Mucosa of descending colon (tissue), 3 donors: ENCODE measurements at regions not wholly inside any gene's neighbourhood (a gene's known extent, or its start where the extent isn't known, plus 50 kb on each side); places are given as distances from the start of the nearest gene placed in this dataset.
A peak's percentile ranks its signal among the peaks of the same experiment; 100 is the strongest.

Source experiments
- ATAC-seq: fragments of 200-7000 bp; cut with Tn5 transposase; one replicate; pipeline ENCODE4 v1.9.1; 2020; ENCODE audit warnings: mild to moderate bottlenecking, moderate library complexity
- DNase-seq, 3 donors: peaks; one replicate each; pipeline ENCODE4 v3.0.0-alpha.2; 2020
- H3K36me3 ChIP-seq: fragments of 200-600 bp; one replicate; pipeline ENCODE4 v1.8.0; 2021; ENCODE audit warnings: low read depth, mild to moderate bottlenecking
- H3K4me1 ChIP-seq: fragments of 200-600 bp; one replicate; pipeline ENCODE4 v1.8.0; 2021; ENCODE audit warnings: low read depth, mild to moderate bottlenecking
- H3K4me3 ChIP-seq: fragments of 200-600 bp; one replicate; pipeline ENCODE4 v1.8.0; 2021; ENCODE audit warnings: mild to moderate bottlenecking
- H3K9me3 ChIP-seq: fragments of 200-600 bp; one replicate; pipeline ENCODE4 v1.8.0; 2021; ENCODE audit warnings: mild to moderate bottlenecking
- intact Hi-C, 2 donors: fragments of 100-400 bp; cut with DNase I in 1 of 2; cut with micrococcal nuclease in 1 of 2; formaldehyde crosslinking; loops; one replicate each; pipeline versions ENCODE4 v1.11.0 to v1.11.1; 2022; cut with DNase I, micrococcal nuclease
- TF ChIP-seq, protein P1 (sequence below): fragments of 200-600 bp; IDR thresholded peaks from one replicate; pipeline ENCODE4 v1.8.0; 2022; ENCODE audit warnings: antibody characterized with exemption, mild to moderate bottlenecking
- donor health status: DM: no; HTN: no; CAD: no; lungs with moderate emphysema.
- donor health status: DM: no; HTN: no; CAD: no.
- donor health status: DM: no; HTN: yes; CAD: no.

DNA sequence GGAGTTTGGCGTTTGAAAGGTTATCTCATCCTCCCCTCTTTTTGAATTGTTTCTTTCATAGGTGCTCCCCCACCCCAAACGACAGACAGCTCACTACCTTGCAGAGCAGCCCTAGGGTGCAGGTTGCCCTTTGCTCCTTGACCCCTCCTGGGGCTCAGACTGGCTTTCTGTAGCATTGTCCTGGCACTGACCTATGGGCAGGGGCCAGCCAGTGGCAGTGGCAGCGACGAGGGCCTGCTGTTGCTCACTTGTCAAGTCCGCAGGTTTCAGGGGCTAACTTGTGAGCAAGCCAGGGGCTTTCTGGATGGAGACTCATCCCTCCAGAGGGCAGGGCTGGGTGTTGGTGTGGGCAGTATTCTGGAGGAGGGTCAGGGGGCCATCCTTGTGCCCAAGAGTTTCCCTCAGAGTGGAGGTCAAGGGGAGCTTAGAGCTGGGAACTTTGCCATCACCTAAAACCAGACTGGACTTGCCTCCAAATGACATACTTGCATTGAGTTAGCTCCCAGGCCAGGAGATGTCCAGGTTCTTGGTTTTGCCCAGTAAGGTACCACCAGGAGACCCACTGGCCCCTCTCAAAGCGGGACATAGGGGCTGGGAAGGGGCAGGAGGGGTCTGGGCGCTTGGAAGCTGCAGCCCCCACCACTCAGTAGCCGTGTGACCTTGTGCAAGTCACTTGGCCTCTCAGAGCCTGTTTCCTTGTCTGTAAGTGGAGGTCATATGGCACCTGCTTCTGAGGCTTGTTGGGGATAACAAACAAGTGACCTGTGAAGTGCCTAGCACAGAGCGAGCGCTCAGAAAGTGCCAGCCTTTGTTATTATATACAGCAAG lies 53.5 kb upstream of the CDKN2AIPNL start:
- no peak for ATAC-seq
- no peaks in the 10 kb centered on the region for H3K9me3 ChIP-seq
- no peak overlapping the region for H3K4me3 ChIP-seq
- peak in 1 of 3 donors; percentile 52 for DNase-seq
- H3K4me1 ChIP-seq, result peaks cover 18% of the 10 kb centered on the region
- H3K36me3 ChIP-seq, result no peaks in the 10 kb centered on the region
- intact Hi-C loops, result no loop called here
- TF ChIP-seq, protein P1, sequence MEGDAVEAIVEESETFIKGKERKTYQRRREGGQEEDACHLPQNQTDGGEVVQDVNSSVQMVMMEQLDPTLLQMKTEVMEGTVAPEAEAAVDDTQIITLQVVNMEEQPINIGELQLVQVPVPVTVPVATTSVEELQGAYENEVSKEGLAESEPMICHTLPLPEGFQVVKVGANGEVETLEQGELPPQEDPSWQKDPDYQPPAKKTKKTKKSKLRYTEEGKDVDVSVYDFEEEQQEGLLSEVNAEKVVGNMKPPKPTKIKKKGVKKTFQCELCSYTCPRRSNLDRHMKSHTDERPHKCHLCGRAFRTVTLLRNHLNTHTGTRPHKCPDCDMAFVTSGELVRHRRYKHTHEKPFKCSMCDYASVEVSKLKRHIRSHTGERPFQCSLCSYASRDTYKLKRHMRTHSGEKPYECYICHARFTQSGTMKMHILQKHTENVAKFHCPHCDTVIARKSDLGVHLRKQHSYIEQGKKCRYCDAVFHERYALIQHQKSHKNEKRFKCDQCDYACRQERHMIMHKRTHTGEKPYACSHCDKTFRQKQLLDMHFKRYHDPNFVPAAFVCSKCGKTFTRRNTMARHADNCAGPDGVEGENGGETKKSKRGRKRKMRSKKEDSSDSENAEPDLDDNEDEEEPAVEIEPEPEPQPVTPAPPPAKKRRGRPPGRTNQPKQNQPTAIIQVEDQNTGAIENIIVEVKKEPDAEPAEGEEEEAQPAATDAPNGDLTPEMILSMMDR, result no peak

DNA sequence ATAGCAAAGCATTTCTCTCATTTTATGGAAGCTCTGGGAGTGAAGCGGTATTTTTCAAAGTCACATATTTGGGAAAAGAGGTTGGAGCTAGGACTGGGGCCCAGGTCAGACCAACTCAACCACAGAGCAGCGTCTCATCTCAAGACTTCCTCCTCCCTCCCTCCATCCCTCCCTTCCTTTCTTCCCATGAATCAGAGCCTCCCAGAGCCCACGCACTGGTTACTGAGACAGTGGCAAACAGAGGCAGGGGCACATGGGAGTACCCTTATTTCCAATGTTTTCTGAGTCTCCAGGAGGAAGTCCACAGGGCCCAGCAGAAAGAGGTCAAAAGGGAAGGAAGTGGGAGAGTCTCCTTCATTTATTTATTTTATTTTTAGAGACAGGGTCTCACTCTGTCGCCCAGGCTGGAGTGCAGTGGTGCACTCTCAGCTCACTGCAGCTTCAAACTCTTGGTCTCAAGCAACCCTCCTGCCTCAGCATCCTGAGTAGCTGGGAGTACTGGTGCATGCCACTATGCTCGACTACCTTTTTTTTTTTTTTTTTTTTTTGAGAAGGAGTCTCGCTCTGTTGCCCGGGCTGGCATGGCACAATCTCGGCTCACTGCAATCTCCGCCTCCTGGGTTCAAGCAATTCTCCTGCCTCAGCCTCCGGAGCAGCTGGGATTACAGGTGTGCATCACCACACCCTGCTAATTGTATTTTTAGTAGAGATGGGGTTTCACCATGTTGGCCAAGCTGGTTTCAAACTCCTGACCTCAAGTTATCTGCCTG lies 52.5 kb upstream of the CDKN2AIPNL start:
- DNase-seq (no peak), ATAC-seq (no peak)
- no peaks in the 10 kb centered on the region for H3K9me3 ChIP-seq
- intact Hi-C loops, result no loop called here
- H3K36me3 ChIP-seq, result no peaks in the 10 kb centered on the region
- TF ChIP-seq, protein P1, result no peak
- H3K4me3 ChIP-seq, result no peak overlapping the region
- H3K4me1 ChIP-seq, result peaks cover 18% of the 10 kb centered on the region

DNA sequence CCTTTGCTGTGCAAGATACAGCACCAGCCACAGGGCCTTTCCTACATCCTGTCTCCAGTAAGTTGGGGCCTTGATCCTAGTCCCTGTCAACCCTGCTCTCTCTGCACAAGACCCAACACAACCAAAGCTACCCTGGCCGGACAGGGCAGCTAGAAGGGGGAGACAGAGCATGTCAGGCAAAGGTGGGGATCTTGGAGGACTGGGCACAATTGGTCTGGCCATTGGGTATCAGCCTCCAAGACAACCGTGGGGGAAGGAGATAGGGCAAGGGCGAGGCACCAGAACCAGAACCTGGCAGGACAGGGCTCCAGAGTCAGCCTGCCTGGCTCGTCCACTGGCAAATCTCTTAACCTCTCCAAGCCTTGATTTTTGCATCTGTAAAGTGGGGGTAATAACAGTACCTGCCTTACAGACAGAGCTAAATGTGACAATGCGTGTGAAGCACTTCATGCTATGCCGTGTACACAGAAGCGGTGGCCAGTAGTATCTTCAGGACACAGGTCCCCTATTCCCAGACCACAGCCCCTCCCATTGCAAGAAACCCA lies 51.6 kb upstream of the CDKN2AIPNL start:
- intact Hi-C loops, result no loop called here
- H3K4me1 ChIP-seq, result peaks cover 18% of the 10 kb centered on the region
- no peaks in the 10 kb centered on the region for H3K9me3 ChIP-seq
- H3K36me3 ChIP-seq, result no peaks in the 10 kb centered on the region
- DNase-seq (no peak), ATAC-seq (no peak)
- TF ChIP-seq, protein P1, result no peak
- no peak overlapping the region for H3K4me3 ChIP-seq

DNA sequence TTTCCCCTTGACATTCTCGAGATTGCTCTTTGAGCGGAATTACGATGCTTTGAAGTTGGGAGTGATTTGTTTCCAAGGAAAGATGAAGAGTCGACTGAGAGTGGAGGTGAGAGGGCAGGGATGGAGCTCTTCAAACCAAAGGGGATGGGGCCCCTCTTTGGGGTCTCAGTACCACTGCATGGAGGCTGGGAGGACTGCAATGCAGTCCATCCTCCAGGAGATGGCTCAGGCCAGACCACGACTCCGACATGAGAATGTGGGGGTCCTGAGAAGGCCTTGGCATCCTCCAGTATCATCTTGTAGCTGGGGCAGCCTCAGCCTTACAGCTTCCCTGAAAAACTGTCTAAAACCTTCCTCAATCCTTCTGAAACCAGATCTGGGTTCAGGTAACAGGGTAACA lies 51.1 kb upstream of the CDKN2AIPNL start:
- intact Hi-C loops, result no loop called here
- TF ChIP-seq, protein P1, result no peak
- no peak for ATAC-seq

DNA sequence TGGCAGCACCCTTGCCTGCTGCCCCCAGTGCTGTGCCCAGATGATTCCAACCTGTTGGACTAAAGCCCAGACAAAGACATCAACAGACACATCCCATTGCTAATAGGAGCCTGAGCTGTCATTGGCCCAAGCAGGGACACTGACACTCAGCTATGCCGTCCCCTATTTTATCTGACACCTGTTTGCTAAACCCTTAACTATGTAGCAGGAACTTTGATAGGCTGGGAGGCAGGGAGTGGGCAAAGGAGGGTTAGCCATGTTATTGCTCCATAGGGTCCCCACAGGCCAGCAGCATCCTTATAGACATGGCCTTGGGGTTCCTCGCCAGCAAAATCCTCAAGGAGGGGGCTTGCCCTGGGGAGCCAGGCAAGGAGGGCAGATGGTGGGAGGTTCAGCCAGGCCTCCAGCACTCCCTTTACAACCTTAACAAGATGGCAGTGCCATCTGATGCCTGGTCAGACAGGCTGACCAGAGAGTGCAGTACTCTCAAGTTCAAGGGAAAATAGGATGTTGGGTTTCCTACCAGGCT lies 50.4 kb upstream of the CDKN2AIPNL start:
- intact Hi-C loops, result no loop called here

More for the DNA sequence above, 51.1 kb upstream of the CDKN2AIPNL start:
- no peak overlapping the region for H3K4me3 ChIP-seq
- no peaks in the 10 kb centered on the region for H3K36me3 ChIP-seq
- no peak for DNase-seq
- H3K4me1 ChIP-seq, result peaks cover 18% of the 10 kb centered on the region
- H3K9me3 ChIP-seq, result no peaks in the 10 kb centered on the region

More for the DNA sequence above, 50.4 kb upstream of the CDKN2AIPNL start:
- H3K36me3 ChIP-seq, result no peaks in the 10 kb centered on the region
- peaks cover 15% of the 10 kb centered on the region for H3K4me1 ChIP-seq
- no peak for DNase-seq
- no peak overlapping the region for H3K4me3 ChIP-seq
- no peaks in the 10 kb centered on the region for H3K9me3 ChIP-seq
- ATAC-seq, result no peak
- TF ChIP-seq, protein P1, result no peak
